Suprapubic skin (tissue), 3 donors: ENCODE measurements at regions not wholly inside any gene's neighbourhood (a gene's known extent, or its start where the extent isn't known, plus 50 kb on each side); places are given as distances from the start of the nearest gene placed in this dataset.

Source experiments
- EP300 ChIP-seq: sonication (generic); formaldehyde crosslinking; IDR thresholded peaks from one replicate; pipeline ENCODE4 v1.6.1; 2017; ENCODE audit warnings: antibody characterized with exemption
- POLR2A ChIP-seq, 2 donors: fragments of 450-650 bp; IDR thresholded peaks; one replicate each; pipeline ENCODE4 v1.6.1; 2017; ENCODE audit warnings: antibody characterized with exemption in 2 of 2, mild to moderate bottlenecking in 2 of 2, moderate library complexity in 2 of 2
- TF ChIP-seq, protein P1 (sequence below), 2 donors: fragments of 200-600 bp in 1 of 2; fragments of 450-650 bp in 1 of 2; sonication (generic) in 1 of 2; IDR thresholded peaks; one replicate each; pipeline ENCODE4 v1.5.1; 2016 to 2019; ENCODE audit warnings: antibody characterized with exemption in 2 of 2, mild to moderate bottlenecking in 1 of 2, moderate library complexity in 1 of 2

DNA sequence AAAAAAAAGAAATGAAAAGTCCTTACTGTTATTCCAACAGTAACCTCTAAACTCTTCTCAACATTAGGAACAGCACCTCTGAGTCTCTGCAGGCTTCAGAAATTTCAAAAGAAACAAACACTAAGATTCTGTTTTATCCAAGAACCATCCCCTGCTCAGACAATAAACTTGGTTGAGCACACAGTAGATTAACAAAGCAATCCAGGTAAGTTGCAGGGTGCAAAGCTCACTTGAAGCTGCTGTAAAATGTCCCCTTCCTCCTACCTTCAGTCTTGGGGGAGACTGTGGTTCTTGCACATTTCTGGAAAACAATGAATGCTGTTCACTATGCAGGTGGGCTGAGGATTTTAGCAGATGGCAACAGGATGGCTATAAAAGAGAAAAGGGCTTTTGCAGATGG is 484.1 kb downstream of the IGSF11 start:
- TF ChIP-seq, protein P1, sequence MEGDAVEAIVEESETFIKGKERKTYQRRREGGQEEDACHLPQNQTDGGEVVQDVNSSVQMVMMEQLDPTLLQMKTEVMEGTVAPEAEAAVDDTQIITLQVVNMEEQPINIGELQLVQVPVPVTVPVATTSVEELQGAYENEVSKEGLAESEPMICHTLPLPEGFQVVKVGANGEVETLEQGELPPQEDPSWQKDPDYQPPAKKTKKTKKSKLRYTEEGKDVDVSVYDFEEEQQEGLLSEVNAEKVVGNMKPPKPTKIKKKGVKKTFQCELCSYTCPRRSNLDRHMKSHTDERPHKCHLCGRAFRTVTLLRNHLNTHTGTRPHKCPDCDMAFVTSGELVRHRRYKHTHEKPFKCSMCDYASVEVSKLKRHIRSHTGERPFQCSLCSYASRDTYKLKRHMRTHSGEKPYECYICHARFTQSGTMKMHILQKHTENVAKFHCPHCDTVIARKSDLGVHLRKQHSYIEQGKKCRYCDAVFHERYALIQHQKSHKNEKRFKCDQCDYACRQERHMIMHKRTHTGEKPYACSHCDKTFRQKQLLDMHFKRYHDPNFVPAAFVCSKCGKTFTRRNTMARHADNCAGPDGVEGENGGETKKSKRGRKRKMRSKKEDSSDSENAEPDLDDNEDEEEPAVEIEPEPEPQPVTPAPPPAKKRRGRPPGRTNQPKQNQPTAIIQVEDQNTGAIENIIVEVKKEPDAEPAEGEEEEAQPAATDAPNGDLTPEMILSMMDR (IDR thresholded peaks at IDR 0.05) = no peak
- no peak for TF ChIP-seq POLR2A (IDR thresholded peaks at IDR 0.05)
- no peak for TF ChIP-seq EP300
